GOT3 (cell line): ENCODE measurements at regions not wholly inside any gene's neighbourhood (a gene's known extent, or its start where the extent isn't known, plus 50 kb on each side); places are given as distances from the start of the nearest gene placed in this dataset.
"Not testable (repeated sequence)": the region's sequence is repeated elsewhere in the genome, so short reads cannot be mapped to it uniquely, and the experiment has no call there.

ENCODE experiments used
- DNase-seq: peaks from one replicate; lab custom pipeline; 2025; ENCODE audit warnings: mixed read lengths; lab: John Stamatoyannopoulos, UW

DNA sequence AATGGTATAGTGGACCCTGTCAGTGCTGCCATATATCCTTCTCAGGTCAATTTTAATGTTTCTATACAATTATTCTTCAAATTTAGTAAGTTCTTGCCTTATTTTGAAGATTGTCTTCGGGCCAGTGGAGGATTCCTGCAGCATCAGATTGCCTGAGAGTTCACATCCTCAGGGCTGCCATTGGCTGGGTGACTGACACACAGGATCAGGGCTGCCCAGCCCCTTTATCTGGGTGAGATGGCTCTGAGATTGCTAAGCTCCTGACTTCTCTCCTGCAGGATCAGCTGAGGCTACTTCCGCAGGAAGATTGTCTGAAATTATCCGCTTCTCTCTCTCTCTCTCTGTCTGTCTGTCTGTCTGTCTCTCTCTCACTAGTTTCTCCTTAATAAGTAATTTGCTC is 567.4 kb downstream of the TSN start:
- DNase-seq: no peak

DNA sequence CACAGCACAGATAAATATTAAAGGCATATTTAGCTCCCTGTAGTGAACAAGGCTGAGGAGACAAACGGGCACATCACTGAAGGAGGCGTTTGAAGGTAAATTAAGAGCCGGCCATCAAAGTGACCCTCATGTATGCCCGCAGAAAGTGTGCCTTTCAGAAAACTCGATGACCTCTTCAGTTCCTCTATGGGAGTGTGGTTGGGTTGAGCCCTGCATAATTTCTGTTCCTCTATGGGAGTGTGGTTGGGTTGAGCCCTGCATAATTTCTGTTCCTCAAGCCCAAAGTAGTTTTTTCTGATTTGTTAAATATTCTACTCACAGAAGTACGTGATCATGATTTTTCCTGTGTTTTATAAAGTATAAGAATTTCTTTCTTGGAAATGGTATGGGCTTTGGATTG is 568.5 kb downstream of the TSN start:
- DNase-seq: no peak

DNA sequence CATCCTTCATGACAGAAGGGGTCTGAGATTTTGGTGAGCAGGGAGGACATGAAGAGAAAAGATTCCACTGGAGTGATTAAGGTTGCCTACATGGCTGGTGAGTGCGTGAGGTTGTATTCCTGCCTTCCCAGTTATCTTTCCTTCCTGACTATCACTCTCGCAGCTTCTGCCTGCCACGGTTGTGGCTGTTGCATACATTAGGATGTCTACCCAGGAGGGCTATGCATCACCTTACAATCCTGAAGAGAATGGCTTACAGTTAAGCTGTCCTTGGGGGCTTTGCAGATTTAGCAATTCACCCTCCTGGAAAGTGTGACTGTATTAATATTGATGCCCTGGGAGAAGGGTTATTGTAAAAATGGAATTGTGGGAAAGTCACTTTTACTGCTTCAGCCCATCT is 571.0 kb downstream of the TSN start:
- no peak for DNase-seq

DNA sequence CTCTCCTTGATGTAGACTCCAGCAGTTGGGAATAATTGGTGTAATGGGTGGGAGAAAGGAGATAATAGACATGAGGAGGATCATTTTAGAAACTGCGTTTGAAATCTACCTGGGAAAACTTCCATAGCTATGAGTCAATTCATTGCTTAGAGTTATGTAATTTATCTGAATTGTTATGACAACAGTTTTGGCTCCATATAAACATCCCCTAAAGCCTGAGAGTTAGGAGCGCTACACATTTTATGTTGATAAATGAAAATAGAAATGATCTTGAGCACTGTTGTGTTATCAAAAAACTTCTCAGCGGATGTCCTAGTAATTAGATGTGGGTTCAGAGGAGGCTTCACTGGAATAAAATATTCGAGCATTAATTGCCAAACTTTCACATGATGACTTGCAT is 573.4 kb downstream of the TSN start:
- DNase-seq: no peak

DNA sequence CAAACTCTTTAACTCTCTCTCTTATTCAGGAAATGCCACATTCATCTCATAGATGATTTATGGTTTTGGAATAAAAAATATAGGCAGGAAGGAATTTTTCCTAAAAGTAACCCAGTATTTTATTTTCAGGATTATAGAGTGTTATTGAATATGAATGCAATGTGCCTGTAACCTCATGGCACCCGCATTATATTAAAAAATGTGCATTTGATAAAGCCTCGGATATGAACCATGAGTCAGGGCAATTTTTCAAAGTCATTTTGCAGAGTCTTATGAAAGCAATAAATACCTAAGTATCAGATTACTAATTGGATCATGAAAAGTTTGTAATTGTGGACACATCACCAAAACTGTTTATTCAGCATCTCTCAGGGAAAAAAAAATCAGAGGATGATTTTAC is 573.8 kb downstream of the TSN start:
- no peak for DNase-seq

DNA sequence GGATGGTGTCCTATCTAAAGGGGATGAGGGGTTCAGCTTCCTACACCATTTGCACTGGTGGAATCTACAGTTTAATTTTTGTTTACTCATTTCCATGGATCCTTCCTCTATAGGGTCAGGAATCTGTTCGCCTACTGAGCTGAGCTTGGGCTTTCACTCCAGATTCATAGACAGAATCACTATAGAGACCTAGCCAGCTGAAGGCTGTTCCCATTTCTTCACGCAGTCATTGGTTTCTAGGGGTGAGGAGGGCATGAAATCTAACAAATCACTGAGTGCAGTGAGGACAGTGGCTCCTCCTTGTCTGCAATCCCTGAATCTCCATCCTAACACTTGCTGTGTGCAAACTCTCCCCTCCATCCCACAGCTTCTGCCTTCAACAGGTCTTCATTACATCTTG is 578.5 kb downstream of the TSN start:
- no peak for DNase-seq

DNA sequence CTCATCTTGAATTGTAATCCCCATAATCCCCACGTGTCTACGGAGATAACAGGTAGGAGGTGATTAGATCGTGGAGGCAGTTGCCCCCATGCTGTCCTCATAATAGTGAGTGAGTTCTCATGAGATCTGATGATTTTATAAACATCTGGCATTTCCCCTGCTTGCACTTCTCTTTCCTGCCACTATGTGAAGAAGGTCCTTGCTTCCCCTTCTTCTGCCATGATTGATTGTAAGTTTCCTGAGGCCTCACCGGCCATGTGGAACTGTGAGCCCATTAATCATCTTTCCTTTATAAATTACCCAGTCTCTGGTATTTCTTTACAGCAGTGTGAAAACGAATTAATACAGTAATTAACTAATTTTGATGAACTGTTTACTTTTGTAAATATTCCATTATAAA is 582.5 kb downstream of the TSN start:
- no peak for DNase-seq

DNA sequence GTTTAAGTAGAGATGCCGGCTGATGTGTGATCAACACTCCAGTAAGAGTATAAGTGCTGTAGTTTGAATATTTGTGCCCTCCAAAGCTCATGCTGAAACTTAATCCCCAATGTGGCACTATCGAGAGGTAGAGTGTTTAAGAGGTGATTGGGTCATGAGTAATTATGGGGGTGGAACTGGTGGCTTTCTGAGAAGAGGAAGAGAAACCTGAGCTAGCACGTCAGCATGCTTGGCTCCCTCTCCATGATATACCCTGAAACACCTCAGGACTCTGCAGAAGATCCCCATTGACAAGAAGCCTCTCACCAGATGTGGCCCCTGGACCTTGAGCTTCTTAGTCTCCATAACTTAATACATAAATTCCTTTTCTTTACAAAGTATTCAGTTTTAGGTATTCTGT is 584.8 kb downstream of the TSN start:
- DNase-seq: no peak

DNA sequence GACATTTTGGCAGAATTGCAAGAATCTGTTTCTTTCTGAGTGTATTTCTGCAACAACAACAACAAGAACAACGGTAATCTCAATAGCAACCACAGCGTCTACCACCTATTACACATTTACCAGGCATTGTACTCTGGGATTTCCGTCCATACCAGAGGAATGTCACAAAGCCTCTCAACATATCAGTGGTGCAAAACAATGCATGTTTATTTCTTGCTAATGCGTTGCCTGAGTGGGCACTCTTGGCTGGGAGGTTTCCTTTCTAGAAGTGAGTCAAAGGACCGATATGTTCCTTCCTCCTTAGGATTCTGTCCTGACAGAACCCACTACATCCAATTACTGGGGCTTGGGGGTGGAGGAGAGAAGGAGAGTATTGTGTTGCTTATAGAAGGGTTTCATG is 585.6 kb downstream of the TSN start:
- DNase-seq: no peak

DNA sequence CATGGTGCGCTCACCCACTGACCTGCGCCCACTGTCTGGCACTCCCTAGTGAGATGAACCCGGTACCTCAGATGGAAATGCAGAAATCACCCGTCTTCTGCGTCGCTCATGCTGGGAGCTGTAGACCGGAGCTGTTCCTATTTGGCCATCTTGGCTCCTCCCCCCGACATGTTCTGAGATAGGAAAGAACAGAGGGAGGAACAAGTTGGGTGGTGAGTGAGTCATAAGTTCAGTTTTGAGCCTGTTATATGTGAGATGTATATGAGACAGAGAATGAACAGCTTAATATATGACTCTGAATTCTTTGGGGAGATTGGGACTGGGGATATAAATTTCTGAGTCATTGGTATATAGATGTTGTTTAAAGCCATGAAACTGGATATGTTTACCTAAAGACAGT is 596.7 kb downstream of the TSN start:
- DNase-seq: not testable (repeated sequence)

DNA sequence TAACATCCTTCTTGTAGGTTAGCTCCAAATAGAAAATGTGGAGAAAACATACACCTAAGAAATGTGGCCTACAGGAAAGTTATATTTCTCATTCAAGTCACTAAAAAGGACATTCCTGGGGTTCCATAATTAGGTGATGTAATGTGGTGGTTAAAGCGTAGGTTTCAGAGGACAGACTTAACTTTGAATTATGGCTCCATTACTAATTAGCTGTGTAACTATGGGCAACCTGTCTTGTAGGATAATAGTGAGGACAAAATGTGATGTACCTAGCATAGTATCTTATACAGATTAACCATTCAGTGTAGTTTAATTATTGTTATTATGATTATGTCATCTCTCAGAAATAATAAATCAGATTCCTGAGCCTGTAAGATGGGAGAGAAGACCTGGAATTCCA is 602.5 kb downstream of the TSN start:
- no peak for DNase-seq

DNA sequence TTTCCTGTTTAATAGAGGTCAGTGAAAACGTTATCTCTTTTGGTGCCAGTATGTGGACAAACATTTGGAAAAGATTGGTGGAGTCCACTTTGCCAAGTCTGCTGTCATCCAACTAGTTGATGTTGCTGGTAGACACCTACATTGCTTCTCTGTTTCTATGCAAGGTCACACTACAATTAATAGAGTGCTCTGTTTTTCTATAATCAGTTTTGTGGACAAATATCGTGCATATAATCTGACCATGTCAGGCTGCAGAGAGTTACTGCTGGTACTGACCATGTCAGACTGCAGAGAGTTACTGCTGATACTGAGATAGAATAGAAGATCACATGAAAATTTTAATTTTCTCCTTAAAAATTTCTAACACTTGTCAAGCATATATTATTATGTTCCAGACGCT is 603.3 kb downstream of the TSN start:
- no peak for DNase-seq

DNA sequence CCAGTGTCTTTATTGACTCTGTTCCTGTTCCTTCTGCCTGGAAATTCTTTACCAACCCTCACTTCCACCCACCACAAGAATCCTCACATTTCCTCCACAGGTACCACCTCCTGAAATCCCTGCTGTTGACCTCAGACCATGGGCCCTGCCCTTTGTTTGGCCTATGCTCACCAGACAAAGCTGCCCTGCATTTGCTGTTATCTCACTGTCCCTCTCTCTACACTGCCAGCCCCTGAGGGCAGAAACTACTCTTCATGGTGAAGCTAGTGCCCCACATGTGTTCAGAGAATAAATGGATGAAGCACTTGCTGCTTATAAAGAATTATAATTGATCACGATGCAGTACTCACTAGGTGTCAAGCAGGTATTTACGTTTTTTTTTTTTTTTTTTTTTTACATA is 608.4 kb downstream of the TSN start:
- no peak for DNase-seq

DNA sequence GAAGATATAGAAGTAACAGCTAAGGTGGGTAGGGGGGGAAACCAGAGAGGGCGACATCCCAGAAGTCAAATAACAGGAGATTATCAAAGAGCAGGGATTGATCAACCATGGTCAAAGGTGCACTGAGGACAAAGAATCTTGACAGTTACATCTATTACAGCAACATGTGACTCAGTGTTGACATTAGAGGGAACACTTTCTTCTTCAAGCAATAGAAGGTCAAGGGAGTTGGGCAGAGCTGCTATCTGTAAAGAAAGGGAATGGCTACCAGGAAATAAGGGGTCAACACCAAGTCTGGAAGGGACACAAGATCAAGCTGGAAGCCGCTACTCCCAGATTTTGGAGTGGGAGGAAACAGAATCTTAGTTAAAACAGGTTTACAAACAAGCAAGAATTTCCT is 611.0 kb downstream of the TSN start:
- DNase-seq: no peak

DNA sequence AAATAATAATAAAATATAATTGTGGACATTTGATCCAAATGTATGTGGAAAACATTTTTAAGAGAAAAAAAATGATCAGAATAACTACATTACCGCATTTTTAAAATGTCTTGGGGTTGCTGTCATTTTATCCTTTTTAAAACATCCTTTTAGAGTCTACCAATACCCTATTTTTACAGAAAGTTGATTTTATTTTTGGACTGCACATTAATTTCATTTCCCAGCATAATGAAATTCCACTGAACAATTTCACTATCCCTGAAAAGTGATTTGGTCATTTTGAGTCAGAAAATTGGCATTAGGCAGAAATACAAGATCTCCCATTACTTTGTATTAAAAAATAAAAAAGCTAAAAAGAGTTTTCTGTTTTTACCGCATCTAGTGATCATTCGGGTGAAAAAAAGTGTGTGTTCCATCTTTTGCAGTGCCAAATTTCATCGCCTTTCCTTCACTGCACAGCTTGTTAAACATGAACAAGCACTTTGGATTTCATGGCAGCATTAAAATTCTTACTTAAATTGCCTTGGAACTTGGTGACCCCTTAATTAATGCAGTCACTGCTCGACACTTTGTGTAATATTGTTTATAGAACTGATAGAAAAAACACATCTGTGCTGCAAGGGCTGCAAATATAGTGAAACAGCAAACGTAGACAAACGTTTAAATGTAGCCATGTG is 611.7 kb downstream of the TSN start:
- DNase-seq: no peak

DNA sequence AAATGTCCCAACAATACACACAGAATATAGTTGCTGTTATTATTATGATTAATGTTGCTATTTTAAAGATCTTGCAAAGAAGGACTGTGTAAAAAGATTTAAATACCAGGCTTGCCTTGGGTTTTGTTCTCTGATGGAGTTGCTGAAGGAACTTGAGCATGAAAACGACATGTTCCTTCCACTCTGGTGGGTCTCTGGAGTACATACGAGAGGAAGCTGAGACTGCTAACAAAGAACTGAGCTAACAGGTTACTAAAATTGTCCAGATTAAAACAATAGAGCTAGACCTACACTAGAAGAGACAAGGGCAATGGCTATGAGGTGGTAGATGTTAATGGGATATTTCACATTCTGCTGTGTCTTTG is 612.2 kb downstream of the TSN start:
- DNase-seq: no peak

DNA sequence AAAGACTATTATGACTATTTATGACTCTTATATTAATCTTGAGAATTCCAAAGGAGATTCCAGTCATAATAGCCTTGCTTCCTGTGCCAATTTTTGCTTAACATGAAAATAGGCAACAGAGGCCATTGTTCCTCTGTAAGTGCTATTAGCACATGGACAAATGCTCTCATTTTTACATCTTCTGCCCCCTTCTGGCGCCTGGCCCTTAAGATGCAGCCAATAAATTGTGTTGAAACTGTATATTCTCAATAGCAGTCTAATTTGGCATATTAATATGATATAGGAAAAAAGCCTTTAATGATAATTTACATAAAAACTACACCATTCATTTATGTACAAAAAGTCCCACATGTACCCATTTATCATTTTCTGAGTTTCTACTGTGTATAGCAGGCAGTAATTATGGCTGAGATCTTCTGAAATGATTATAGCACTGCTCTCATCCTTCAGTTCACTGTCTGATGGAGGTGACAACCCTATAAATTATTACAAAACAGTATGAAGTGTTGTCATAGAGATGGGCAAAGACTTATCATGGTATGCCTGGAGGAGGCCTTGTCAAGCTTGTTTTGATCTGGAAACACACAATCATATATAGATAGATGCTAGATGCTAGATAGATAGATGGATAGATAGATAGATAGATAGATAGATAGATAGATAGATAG is 613.3 kb downstream of the TSN start:
- no peak for DNase-seq

DNA sequence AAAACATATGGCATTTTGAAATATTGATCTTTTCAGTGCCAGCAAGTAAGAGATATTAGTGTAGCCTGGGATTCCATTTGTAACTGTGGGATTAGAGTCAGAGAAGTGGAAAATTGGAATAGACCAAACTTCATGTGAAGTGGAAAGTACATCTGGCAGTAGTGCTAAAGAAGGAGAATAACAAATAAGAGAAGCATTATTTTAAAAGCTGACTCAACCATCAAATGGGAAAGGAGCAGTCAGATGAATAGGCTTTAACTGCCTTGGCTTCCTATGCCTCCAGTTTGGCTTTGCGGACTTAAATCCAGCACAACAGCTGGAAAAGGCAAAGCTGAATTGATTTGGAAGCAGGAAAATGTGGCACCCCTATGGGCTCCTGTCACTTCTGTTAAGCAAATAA is 623.1 kb downstream of the TSN start:
- no peak for DNase-seq

DNA sequence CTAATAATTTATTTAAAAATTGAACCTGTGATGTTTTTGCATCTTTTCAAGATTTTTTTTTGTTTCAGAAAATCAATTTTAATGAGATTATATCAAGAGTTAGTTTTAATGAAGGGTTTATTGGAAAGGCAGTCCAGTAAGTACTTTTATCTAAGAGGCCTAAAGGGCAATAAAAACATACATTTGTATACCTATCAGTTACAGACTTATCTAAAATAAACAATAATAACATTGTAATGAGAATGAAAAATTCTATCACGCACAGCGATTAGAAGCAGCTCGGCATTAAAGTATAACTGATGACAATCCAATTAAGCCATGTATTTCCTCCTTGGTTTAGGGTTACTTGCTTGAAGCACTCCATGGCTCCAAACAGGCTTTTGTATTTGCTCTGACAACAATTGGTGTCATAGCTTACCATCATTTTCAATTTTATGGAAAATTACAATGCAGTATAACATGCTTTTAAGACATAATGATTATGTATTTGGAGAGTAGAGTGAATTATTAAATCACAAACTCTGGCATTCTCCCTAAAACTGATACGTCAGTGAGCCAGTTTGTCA is 629.4 kb downstream of the TSN start:
- DNase-seq: no peak

DNA sequence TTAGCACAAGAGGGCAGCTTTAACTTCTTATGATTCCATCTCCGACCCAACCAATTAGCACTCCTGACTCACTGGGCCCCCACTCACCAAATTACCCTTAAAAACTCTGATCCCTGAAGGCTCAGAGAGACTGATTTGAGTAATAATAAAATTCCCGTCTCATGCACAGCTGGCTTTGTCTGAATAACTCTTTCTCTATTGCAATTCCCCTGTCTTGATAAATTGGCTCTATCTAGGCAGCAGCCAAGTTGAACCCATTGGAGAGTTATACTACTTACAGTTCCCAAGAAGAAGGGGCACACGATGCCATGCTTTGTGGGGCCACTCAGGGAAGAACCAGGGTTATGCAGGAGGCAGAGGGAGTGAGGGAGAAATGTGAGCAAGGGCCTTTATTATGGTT is 632.8 kb downstream of the TSN start:
- DNase-seq: no peak

DNA sequence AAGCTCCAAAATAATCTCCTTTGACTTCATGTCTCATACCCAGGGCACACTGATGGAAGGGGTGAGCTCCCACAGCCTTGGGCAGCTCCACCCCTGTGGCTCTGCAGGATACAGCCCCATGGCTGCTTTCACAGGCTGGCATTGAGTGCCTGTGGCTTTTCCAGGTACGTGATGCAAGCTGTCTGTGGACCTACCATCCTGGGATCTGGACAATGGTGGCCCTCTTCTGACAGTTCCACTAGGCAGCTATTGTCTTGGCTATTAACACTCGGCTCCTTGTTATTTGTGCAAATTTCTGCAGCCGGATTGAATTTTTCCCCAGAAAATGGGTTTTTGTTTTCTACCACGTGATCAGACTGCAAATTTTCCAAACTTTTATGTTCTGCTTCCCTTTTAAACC is 634.2 kb downstream of the TSN start:
- DNase-seq: no peak

DNA sequence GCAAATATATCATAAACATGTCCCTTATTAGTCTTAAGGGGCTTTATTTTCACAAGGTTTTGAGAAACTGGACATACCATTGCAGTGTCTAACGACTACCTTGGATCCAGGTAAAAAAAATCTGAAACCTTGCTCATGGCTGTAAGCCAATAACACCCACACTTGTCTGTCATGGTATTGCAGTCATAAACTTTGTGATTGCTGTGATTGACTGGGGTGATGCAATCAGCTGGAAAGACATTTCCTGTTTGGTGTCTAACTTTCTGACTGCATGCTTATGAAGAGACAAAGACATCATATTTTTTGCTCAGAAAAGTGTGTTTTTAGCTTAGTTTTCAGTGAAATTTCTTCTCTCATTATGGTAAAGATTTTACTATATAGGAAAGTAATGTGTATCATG is 635.0 kb downstream of the TSN start:
- no peak for DNase-seq

DNA sequence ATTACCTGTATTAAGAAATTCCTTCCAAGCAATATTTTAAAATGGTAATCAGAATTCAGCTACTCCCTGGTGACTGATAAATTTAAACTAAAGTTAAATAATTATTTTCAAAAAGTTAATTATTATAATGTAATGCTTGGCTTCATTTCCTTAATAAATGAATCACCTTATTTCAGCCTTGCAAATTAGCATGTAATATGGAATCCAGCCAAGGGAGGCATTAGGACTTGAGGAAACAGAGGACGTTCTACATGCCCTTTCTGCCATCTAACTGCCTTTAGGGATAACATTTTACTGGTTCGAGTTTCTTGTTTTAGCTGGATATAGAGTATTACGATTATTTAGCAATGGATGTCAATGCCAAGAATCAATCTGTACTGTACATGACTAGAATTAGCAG is 636.3 kb downstream of the TSN start:
- no peak for DNase-seq

DNA sequence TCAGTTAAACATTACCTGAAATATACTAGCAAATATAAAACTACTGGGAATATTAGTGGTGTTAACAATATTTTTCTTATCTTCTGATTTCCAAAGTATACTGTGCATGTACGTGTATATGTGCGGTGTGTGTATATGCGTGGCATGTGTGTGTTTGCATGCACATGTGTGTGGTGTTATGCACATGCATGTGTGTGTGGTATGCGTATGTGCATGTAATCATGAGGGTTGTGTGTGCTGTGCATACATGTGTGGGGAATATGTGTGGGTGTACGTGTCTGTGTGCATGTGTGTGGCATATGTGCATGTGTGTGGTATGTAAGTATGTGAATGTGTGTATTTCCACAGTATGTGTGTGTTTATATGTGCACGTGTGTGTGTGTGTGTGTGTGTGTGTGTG is 640.2 kb downstream of the TSN start:
- DNase-seq: no peak
